SK-N-SH treated with all-trans-retinoic acid at 6 μM for 48 hours (cell line): ENCODE measurements at regions not wholly inside any gene's neighbourhood (a gene's known extent, or its start where the extent isn't known, plus 50 kb on each side); places are given as distances from the start of the nearest gene placed in this dataset.

Experiments used
- ARNTL ChIP-seq: fragments of 450-650 bp; formaldehyde crosslinking; IDR thresholded peaks from 2 replicates; pipeline ENCODE4 v1.5.0; 2020; ENCODE audit warnings: low read depth, mild to moderate bottlenecking, moderate library complexity, borderline replicate concordance
- BACH2 ChIP-seq: fragments of 250-450 bp; sonication (Bioruptor Pico); IDR thresholded peaks from 2 replicates; pipeline ENCODE4 v1.9.0; 2021; ENCODE audit warnings: mild to moderate bottlenecking, borderline replicate concordance
- CSRNP3 ChIP-seq: fragments of 250-450 bp; sonication (Bioruptor Pico); IDR thresholded peaks from 2 replicates; pipeline ENCODE4 v1.5.1; 2021; ENCODE audit warnings: mild to moderate bottlenecking, moderate library complexity
- RARB ChIP-seq: fragments of 250-450 bp; sonication (Bioruptor Pico); IDR thresholded peaks from 2 replicates; pipeline ENCODE4 v1.8.0; 2021; ENCODE audit warnings: mild to moderate bottlenecking, moderate library complexity
- ZC3H10 ChIP-seq: fragments of 250-450 bp; sonication (Bioruptor Pico); IDR thresholded peaks from 2 replicates; pipeline ENCODE4 v1.5.1; 2021; ENCODE audit warnings: mild to moderate bottlenecking, moderate library complexity
- ZFP30 ChIP-seq: fragments of 450-650 bp; formaldehyde crosslinking; IDR thresholded peaks from 2 replicates; pipeline ENCODE4 v1.5.0; 2022; ENCODE audit warnings: mild to moderate bottlenecking, moderate library complexity
- TF ChIP-seq, protein P1 (sequence below): fragments of 250-450 bp; sonication (Bioruptor Pico); IDR thresholded peaks from 2 replicates; pipeline ENCODE4 v1.5.1; 2020; ENCODE audit warnings: low read depth, mild to moderate bottlenecking, moderate library complexity

GRCh38 chr21:27397578-27397977 is 430.7 kb upstream of the ADAMTS5 start:
- TF ChIP-seq ZC3H10 (no peak), ZFP30 (no peak), RARB (no peak), ARNTL (CRISPR knock-in tag) (no peak), BACH2 (CRISPR knock-in tag) (no peak), CSRNP3 (no peak)
- TF ChIP-seq, protein P1, sequence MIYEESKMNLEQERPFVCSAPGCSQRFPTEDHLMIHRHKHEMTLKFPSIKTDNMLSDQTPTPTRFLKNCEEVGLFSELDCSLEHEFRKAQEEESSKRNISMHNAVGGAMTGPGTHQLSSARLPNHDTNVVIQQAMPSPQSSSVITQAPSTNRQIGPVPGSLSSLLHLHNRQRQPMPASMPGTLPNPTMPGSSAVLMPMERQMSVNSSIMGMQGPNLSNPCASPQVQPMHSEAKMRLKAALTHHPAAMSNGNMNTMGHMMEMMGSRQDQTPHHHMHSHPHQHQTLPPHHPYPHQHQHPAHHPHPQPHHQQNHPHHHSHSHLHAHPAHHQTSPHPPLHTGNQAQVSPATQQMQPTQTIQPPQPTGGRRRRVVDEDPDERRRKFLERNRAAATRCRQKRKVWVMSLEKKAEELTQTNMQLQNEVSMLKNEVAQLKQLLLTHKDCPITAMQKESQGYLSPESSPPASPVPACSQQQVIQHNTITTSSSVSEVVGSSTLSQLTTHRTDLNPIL (CRISPR knock-in tag): no peak
